ENCODE measurements at regions not wholly inside any gene's neighbourhood (a gene's known extent, or its start where the extent isn't known, plus 50 kb on each side); places are given as distances from the start of the nearest gene placed in this dataset.

GRCh38 chr5:163826201-163826600 is 320.8 kb downstream of the MAT2B start:
- H3K4me1 ChIP-seq, result no peaks in the 10 kb centered on the region
- no peak overlapping the region for H3K4me3 ChIP-seq
- DNase-seq, result no peak
- 80 to 90% methylated on average over 2 to 3 of the region's 3 CpGs for WGBS, 2 donors (ENCODE audit: low coverage in 1 of 2)
- in situ Hi-C loops (cut with MboI; ENCODE audit: low pct_ligation_motif_present in 1 of 4, low pct_unique_long_range_greater_than_20kb in 1 of 4, low sequenced_read_pairs in 3 of 4) (no loop called here), intact Hi-C loops (cut with DNase I; ENCODE audit: low total_unique reads) (no loop called here)
- H3K27ac ChIP-seq, result no peak overlapping the region
- H3K36me3 ChIP-seq, result no peaks in the 10 kb centered on the region
- no peak for TF ChIP-seq POLR2AphosphoS5 (IDR thresholded peaks at IDR 0.05)
- TF ChIP-seq EP300 (IDR thresholded peaks at IDR 0.05; ENCODE audit: low read depth), result no peak
- TF ChIP-seq CTCF (IDR thresholded peaks at IDR 0.05), result no peak
- no peak for TF ChIP-seq POLR2A (IDR thresholded peaks at IDR 0.05)
- H3K27me3 ChIP-seq, result no peaks in the 10 kb centered on the region
- H3K9me3 ChIP-seq, result no peaks in the 10 kb centered on the region

- intact Hi-C loops (cut with DNase I; ENCODE audit: low total_unique reads) (no loop called here), in situ Hi-C loops (cut with MboI; ENCODE audit: low pct_ligation_motif_present in 1 of 4, low pct_unique_long_range_greater_than_20kb in 1 of 4, low sequenced_read_pairs in 3 of 4) (no loop called here)
- H3K4me3 ChIP-seq, result no peak overlapping the region
- H3K4me1 ChIP-seq, result no peaks in the 10 kb centered on the region
- no peak for TF ChIP-seq POLR2A (IDR thresholded peaks at IDR 0.05)
- TF ChIP-seq EP300 (IDR thresholded peaks at IDR 0.05; ENCODE audit: low read depth), result no peak
- no peak for TF ChIP-seq CTCF (IDR thresholded peaks at IDR 0.05)
- no peak for TF ChIP-seq POLR2AphosphoS5 (IDR thresholded peaks at IDR 0.05)
- WGBS, 2 donors (ENCODE audit: low coverage in 1 of 2), result 82 to 100% methylated on average over 2 to 4 of the region's 4 CpGs
- no peaks in the 10 kb centered on the region for H3K9me3 ChIP-seq
- H3K27ac ChIP-seq, result no peak overlapping the region
- no peaks in the 10 kb centered on the region for H3K36me3 ChIP-seq
- no peak for DNase-seq
- H3K27me3 ChIP-seq, result no peaks in the 10 kb centered on the region
Measured at GRCh38 chr5:163832155-163832554, 326.7 kb downstream of the MAT2B start.

GRCh38 chr5:163838738-163839137 is 333.3 kb downstream of the MAT2B start:
- Histone ChIP-seq H3K27me3 (no peaks in the 10 kb centered on the region), H3K36me3 (no peaks in the 10 kb centered on the region), H3K4me1 (no peaks in the 10 kb centered on the region), H3K27ac (no peak overlapping the region), H3K4me3 (no peak overlapping the region), H3K9me3 (no peaks in the 10 kb centered on the region)
- DNase-seq, result no peak
- intact Hi-C loops (cut with DNase I; ENCODE audit: low total_unique reads), result no loop called here
- no peak for TF ChIP-seq CTCF (IDR thresholded peaks at IDR 0.05)
- no peak for TF ChIP-seq POLR2AphosphoS5 (IDR thresholded peaks at IDR 0.05)
- TF ChIP-seq POLR2A (IDR thresholded peaks at IDR 0.05), result no peak
- TF ChIP-seq EP300 (IDR thresholded peaks at IDR 0.05; ENCODE audit: low read depth), result no peak
- WGBS, 2 donors (ENCODE audit: low coverage in 1 of 2), result 85 to 100% methylated on average over 1 of the region's 1 CpG
- in situ Hi-C loops (cut with MboI; ENCODE audit: low pct_ligation_motif_present in 1 of 4, low pct_unique_long_range_greater_than_20kb in 1 of 4, low sequenced_read_pairs in 3 of 4), result no loop called here

- Histone ChIP-seq H3K9me3 (no peaks in the 10 kb centered on the region), H3K27me3 (no peaks in the 10 kb centered on the region), H3K36me3 (no peaks in the 10 kb centered on the region), H3K4me3 (no peak overlapping the region), H3K27ac (no peak overlapping the region), H3K4me1 (no peaks in the 10 kb centered on the region)
- WGBS, 2 donors (ENCODE audit: low coverage in 1 of 2), result 5 to 11% methylated on average over 1 of the region's 1 CpG
- in situ Hi-C loops (cut with MboI; ENCODE audit: low pct_ligation_motif_present in 1 of 4, low pct_unique_long_range_greater_than_20kb in 1 of 4, low sequenced_read_pairs in 3 of 4), result no loop called here
- intact Hi-C loops (cut with DNase I; ENCODE audit: low total_unique reads), result no loop called here
- no peak for TF ChIP-seq POLR2A (IDR thresholded peaks at IDR 0.05)
- TF ChIP-seq POLR2AphosphoS5 (IDR thresholded peaks at IDR 0.05), result no peak
- no peak for TF ChIP-seq EP300 (IDR thresholded peaks at IDR 0.05; ENCODE audit: low read depth)
- TF ChIP-seq CTCF (IDR thresholded peaks at IDR 0.05), result no peak
- no peak for DNase-seq
Measured at GRCh38 chr5:163846512-163846911, 341.1 kb downstream of the MAT2B start.

Data from transverse colon (tissue), 4 donors.